ENCODE measurements at regions not wholly inside any gene's neighbourhood (a gene's known extent, or its start where the extent isn't known, plus 50 kb on each side); places are given as distances from the start of the nearest gene placed in this dataset.
A peak's percentile ranks its signal among the peaks of the same experiment; 100 is the strongest.

GRCh38 chr5:68432682-68433081, 217.1 kb downstream of the PIK3R1 start:
- DNase-seq = no peak

GRCh38 chr5:68433526-68433922, 218.0 kb downstream of the PIK3R1 start:
- no peak for DNase-seq

- peak; percentile 83 for DNase-seq
These were observed 218.6 kb downstream of the PIK3R1 start for GRCh38 chr5:68433923-68434879.

GRCh38 chr5:68435611-68436010, 220.1 kb downstream of the PIK3R1 start:
- peak; percentile 49 for DNase-seq

DNA sequence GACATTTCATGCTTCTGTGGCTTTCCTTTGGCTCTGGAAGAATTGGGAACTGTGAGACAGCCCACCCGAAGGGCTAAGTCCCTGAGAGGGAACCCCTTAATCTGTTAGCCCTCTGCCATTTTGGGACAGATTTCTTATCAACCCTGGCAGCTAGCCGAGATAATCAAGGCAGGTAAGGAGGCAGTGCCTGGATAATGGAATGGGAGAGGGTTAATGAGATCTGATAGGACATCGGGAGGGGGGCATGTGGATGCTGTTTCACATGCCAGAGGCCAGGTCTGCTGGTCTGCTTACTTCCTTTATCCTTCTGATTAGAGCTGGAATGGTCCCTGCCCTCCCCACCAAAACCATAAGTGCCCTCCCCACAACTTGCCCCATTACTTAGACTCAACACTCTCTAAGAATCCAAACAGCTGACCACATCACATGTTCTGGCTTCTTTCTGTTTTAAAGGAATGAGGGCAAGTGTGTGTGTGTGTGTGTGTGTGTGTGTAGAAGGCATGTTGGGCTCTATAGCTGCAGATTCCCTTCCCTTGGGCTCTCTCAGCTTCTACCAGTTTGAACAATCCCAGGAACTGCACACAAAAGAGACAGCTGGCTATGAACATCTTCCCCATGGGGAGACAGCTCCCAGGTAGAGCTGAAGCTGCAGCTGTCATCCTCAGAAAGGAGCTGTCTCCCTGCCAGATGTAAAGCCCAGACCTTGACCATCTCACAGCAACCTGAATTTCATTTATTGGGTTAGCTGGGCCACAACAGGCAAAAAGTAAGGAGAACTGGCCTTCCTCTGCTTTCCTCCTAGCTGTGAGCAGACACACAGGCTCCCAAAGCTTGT, 221.3 kb downstream of the PIK3R1 start:
- DNase-seq = no peak

DNA sequence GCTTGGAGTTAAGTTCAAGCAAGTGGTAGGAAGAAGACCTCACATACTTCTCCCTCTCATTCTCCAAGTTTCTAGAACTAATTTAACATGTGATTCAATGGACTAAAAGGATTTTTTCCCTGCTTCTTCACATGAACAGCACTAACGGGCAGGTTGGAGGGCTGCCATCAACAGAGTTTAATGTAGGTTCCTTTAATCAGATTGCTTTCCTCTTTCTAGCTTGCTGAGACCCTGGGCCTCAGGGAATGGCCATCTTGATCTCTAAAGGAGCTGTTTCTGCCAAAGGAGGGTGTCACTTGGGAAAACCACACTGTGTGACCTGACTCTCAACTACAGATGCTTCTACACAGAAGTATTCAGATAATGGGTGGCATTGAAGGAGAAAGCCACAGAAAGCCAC, 223.3 kb downstream of the PIK3R1 start:
- no peak for DNase-seq

DNA sequence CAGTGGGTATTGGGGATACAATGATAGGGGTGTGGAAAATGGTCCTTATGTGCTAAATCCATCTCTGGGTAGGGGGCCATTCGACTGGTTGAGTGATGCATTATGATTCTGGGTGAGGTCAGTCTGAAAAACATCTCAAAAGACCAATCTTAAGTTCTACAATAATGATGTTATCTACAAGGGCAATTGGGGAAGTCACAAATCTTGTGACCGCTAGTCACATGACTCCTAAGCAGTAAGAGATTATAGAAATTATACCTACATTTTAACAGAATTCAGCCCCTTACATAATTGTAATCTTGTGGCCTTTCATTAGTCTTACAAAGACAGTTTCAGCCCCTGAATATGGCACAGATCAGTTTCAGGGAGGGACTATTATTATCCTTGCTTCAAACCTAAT, 224.7 kb downstream of the PIK3R1 start:
- no peak for DNase-seq

- no peak for DNase-seq
These were observed 225.1 kb downstream of the PIK3R1 start for GRCh38 chr5:68440651-68441050.

- DNase-seq = no peak
These were observed 225.9 kb downstream of the PIK3R1 start for GRCh38 chr5:68441309-68442073.

DNA sequence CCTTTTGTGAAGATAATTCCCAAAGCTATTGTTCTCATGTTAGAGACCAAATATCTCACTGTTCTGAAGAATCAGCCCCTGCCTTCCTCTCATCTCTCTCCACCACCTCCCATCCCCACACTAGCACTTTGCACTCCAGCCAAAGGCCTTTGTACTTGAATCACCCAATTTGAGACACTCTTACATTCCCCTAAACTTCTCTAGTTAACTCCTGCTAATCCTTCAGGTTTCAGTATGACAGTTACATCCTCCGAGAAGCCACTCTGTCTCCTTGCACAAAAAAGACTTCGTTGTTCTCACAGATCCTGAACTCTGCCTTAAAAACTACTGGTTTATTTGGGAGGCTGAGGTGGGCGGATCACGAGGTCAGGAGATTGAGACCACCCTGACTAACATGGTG, 227.5 kb downstream of the PIK3R1 start:
- no peak for DNase-seq

- no peak for DNase-seq
These were observed 228.5 kb downstream of the PIK3R1 start for GRCh38 chr5:68444048-68444447.

DNA sequence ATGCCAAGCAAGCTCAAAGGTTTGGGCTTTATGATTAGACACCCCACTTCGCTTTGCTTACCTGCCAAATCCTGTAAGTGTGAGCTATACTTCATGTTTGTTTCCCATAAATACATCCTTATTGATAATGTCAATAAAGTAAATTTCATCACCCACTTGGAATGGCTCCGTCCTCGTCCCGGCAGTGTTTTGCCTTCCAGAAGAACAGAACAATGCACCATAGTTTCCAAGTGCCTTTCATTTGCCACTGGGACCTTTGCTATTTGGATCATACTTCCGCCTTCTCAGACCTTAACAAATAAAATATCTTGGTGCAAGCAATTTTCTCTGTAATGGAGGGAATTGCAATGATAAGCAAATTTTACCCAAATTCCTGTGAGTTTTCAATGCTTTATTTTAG, 229.3 kb downstream of the PIK3R1 start:
- DNase-seq = no peak

DNA sequence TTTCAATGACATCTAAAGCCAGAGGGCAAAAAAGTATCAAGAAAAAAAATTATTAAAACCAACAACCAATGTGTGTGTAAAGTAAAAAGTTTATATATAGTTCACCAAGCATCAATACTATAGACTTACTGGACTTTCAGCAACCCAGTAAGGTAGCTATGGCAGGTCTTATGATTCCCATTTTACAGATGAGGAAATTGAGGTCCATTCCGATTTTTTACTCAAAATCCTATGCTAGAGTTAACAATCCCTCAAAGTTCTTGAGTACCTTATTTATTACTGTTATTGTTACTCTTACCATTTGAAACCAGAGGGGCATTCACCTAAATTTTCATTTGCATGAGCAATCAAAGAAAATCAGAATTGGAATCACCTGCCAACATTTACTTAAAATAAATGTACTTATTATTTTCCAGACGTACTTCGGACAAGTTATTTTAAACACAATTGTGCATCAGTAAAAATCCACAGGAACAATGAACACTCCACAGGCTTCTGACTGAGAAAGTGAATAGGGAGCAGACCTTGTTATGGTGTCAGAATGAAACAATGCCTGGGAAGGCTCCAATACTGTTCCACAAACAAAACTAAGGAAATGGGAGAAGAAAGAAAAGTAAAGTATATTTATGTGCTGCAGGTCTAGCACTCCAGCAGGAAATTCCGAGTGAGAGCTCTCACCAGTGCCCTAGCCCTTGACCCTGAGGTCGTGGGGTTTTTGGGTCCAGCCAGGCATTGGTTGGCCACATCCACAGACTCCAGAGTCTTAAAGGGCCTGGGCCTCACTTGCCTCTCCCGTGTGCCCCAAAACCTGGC, 229.9 kb downstream of the PIK3R1 start:
- DNase-seq = no peak

DNA sequence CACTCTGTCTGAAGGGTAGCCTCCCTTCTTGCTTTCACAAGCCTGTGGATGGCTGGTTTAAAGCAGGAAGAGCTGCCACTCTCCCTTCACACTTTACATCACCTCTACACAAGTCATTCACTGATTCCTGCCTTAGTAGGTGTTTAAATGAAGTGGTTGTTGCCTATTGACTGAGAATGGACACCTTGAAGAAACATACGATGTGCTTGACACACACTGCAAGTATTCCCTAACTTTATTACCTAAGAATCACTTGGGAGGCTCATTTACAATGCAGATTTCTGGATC, 230.5 kb downstream of the PIK3R1 start:
- no peak for DNase-seq

DNA sequence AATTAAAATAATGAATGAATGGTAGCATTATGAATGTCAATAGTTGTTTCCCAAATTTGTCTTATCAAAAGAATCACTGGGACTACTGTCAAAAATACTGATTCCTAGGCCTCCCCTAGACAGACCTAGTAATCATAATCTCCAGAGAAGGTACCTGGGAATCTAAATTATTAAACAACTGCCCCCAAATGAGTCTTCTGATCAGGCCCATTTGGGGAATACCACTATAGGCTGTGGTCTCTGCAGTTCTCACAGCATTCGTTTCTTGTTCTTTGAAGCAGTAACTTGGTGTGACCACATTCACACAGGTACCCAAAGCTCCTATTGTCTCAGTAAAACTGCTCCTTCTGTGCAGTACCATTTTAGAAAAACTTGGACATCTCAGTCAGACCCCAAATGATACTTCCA, 230.9 kb downstream of the PIK3R1 start:
- DNase-seq = no peak

GRCh38 chr5:68447136-68447929, 231.8 kb downstream of the PIK3R1 start:
- no peak for DNase-seq

GRCh38 chr5:68449380-68449779, 233.8 kb downstream of the PIK3R1 start:
- DNase-seq = no peak

- no peak for DNase-seq
These were observed 234.8 kb downstream of the PIK3R1 start for GRCh38 chr5:68450245-68450852.

DNA sequence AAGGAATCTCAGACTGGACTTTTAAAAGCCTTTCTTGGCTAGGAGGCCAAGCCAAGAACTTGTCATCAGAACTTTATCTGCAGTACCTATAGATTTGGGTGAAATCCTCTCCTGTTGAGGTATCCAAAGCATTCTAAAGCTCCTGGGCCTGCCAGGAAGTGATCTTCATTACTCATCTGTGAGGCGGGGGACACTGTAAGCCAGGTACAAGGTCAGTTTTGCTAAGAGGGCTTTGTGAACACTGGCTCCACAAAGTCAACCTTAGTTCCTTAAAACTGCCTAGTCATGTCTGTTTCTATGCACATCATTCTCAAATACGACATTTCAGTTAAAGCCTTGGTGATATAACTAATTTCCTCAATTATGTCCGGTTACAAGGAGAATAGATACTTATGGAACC, 236.7 kb downstream of the PIK3R1 start:
- DNase-seq = no peak

GRCh38 chr5:68454172-68454571, 238.6 kb downstream of the PIK3R1 start:
- no peak for DNase-seq

GRCh38 chr5:68454766-68455165, 239.2 kb downstream of the PIK3R1 start:
- DNase-seq = no peak
